ENCODE measurements at regions not wholly inside any gene's neighbourhood (a gene's known extent, or its start where the extent isn't known, plus 50 kb on each side); places are given as distances from the start of the nearest gene placed in this dataset.

- TF ChIP-seq CTCF (IDR thresholded peaks at IDR 0.05): no peak
- no peak for TF ChIP-seq EZH2phosphoT487 (IDR thresholded peaks at IDR 0.05)
- no peak for TF ChIP-seq EZH2 (IDR thresholded peaks at IDR 0.05)
Observed at GRCh38 chrX:116246261-116246660, 75.7 kb downstream of the AGTR2 start.
